H1 (cell line): ENCODE measurements at regions not wholly inside any gene's neighbourhood (a gene's known extent, or its start where the extent isn't known, plus 50 kb on each side); places are given as distances from the start of the nearest gene placed in this dataset.

Experiments used
- EZH2 ChIP-seq: fragments of 200-600 bp; sonication (generic); IDR thresholded peaks from 2 replicates; pipeline ENCODE4 v1.7.1; 2012; ENCODE audit warnings: low read depth, mild to moderate bottlenecking, moderate library complexity, low read length, inconsistent platforms; ENCODE audit not compliant: severe bottlenecking
- HDAC6 ChIP-seq: IDR thresholded peaks from one replicate; pipeline ENCODE4 v1.7.1; 2012; ENCODE audit warnings: low read depth, mild to moderate bottlenecking, inconsistent platforms, low read length, moderate library complexity
- POU5F1 ChIP-seq: IDR thresholded peaks from 2 replicates; pipeline ENCODE4 v1.6.1; 2011; ENCODE audit warnings: low read depth, mild to moderate bottlenecking, low read length, moderate library complexity
- SP2 ChIP-seq: IDR thresholded peaks from 2 replicates; pipeline ENCODE4 v1.6.1; 2012; ENCODE audit warnings: mild to moderate bottlenecking, low read length, inconsistent platforms
- SUZ12 ChIP-seq: fragments of 200-600 bp; sonication (generic); IDR thresholded peaks from 2 replicates; pipeline ENCODE4 v1.6.1; 2012; ENCODE audit warnings: mild to moderate bottlenecking, inconsistent platforms, low read length, moderate library complexity, mixed read lengths

DNA sequence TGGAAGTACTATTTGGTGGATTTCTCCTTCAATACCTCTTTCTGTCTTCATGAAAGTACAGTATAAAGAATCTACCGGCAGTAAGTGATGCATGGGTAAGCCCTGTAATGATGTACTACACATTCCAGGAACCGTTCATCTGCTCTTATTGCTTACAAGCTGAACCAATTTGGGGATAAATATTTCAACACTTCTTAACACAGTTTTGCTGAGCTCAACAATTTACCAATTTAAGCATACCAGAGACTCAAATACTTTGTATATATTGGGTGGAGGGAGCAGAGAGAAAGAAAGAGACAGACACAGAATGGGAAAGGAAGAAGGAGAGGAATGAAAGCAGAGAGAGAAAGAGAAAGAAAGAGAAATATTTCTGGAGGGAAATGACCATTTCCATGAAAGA, 821.1 kb upstream of the FLRT2 start (continued):
- no peak for TF ChIP-seq SUZ12
- TF ChIP-seq POU5F1, result no peak
- TF ChIP-seq HDAC6, result no peak
- no peak for TF ChIP-seq SP2
- TF ChIP-seq EZH2, result no peak
